GM19043 (cell line): ENCODE measurements at regions not wholly inside any gene's neighbourhood (a gene's known extent, or its start where the extent isn't known, plus 50 kb on each side); places are given as distances from the start of the nearest gene placed in this dataset.

ENCODE experiments used
- ATAC-seq: cut with Tn5 transposase; IDR thresholded peaks from one replicate; pipeline ENCODE4 v1.9.1; 2021; ENCODE audit warnings: low read depth; ENCODE audit not compliant: unreplicated experiment

DNA sequence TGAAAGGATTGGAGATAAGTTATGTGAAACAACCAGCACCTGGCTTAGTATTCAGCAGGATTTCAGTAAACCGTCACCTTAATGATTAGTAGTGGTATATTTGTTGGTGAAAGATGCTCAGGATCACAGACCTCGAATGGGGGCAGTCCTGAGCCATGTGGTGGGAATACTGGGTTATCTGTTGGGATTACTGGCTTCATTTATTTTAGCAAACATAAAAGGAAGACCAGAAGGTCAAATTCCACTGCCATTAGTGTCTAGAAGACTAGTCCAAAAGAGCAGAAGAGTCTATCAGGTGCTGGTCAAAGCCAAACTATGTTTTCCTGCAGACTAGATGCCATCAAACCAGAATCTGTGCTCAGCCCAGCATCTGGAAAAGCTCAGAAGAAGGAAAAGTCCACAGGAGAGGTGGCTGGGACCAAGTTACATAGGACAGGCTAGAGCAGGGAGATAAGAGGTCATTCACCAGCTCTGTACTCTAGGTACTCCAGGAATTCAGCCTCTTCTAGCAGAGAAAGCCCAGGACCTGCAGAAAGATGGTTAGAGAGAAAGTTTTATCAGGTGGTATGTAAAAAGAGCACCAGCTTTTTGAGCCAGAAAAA, 343.4 kb downstream of the PLPP3 start:
- ATAC-seq: no peak

DNA sequence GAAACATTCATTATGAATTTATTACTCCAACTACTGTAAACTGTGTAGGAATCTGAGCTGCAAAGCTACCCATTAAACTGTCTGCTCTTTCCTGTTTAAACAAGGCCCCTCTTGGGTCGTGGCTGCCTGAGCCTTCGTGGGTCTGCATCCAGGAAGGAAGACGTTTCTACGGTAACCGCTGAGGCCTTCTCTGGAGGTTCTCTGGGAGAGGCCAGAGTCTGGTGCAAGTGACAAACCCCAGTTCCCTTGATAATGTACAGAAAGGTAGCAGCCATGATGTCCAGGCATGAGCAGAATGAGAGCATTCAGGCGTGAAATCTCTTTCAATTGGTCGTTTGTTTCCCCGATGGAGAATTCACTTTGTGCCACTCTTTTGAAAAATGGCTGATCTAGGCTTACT, 350.2 kb downstream of the PLPP3 start:
- ATAC-seq: no peak

DNA sequence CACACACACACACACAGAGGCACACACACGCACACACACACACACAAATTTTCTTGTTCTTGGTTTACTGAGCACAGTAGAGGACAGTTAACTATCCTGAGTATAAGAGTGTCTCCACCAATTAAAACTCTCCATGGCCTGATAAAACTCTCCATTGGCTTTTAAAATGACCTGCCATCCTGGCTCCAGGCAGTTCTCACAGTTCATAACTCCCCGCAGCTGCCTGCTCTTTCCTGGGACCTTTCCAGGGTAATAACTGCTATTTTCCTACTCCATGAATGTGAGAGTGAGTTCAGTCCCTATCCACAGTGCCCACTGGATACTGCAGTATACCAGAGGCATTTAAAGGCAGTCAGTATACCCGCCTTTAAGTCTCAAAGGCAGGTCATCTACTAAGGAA, 351.5 kb downstream of the PLPP3 start:
- ATAC-seq: no peak

DNA sequence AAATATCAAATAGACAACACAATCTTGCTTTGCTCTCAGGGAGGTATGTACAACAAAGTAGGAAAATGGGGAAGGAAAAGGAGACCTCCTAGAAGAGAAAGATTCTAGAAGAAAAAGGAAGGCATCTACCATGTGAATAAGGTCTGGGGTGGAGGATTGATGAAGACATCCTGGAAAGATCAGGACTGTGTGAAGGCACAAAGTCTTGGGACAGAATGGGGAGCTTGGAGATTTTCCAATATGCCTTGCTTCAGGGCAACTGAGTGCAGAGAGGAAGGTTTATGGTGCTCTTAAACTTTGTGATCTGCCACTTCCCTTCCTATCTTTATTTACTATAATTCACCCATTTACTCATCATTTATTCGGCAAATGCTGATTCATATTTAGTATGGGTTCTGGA, 352.0 kb downstream of the PLPP3 start:
- ATAC-seq: no peak

DNA sequence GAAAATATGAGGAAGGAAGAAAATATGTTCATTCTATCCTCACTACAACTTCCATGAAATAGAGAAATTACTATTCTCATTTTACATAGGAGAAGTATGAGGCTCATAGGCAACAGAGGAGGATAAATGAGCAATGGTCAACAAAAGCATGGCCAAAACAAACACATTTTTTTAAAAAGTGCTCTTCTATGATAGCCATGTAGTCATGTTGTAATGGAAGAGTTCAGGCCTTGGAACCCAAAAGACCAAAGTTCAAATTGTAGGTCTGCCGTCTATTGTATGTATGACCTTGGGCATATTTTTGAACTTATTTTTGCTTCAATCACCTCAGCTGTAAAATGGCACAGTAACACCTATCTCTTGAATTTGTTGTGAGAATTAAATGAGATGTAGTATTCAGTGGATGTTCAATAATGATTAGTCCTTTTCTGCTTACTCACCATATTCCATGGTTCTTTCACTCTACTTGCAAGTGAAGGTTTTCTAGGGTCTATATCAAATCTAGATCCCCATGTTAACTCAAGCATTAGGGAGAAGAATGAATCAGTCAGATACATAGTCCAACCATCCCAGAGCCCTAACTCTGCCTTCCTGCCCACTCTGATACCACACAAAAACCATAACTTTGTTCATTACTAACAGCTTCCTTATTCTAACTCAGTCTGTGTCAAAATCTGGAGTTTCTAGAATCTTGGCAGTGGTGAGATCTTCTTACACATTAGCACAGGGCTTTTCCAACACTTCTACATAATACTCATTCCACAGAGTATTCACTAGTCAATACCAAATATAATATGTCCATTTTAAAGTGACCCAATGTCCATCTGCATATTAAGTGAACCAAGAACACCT, 353.2 kb downstream of the PLPP3 start:
- no peak for ATAC-seq

DNA sequence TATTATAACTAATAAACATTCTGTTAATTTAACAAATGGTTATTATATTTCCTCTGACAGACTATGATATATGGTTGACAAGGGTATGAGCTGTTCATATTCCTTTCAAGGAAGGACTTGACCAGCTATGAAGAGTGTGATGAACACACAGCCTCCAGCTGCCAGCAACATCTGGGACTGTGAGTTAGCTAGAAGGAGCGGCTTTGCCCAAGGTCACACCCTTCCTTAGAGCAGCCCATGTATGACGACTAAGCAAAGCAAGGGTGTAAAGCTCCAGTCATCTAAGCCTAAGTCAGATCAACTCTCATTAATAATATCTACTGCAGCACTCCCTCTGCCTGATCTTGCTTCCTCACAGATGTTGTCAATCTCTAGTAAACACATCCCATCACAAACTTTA, 355.4 kb downstream of the PLPP3 start:
- no peak for ATAC-seq

DNA sequence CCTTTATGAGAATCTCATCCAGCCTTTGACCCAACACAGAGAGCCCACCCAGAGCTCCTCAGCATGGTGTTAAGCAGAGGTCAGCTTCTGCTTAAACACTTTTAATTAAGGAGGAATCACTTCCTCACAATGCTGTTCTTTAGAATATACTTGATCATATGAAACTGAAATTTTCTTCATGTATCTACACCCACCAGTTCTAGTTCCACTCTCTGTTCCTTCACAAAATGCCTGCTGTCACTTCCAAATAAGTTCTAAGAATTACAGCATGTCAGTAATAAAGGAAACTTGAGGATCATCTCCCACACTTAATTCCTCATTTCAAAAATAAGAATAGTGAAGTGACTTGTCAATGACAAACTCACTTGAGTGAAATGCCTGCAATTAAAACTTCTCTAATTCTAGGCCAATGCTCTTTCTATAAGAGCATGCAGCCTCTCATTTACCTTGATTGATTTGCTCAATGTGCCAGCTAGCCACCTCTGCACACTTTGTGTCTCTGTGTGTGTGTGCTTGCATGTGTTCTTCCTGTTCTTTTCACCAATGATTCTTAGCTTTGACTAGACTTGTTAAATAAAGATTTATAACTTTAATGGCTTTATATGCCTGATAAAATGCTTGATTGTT, 356.3 kb downstream of the PLPP3 start:
- no peak for ATAC-seq

DNA sequence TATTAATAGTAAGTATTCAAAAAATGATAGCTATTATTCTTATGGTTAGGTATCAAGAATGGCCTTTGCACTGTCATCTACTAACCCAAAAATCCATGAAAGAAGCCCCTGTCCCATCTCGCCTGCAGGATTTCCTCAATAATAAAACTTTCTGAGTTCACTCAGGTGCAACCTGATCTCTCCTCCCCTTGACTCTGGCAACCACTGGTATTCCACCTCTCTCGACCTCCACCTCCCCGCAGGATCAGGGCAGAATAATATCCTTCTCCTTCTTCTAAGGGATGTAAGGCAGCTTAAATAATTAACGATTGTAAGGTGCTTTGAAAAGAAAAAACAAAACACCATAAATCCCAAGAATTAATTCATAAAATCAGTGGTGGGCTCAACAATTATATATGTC, 359.3 kb downstream of the PLPP3 start:
- no peak for ATAC-seq

DNA sequence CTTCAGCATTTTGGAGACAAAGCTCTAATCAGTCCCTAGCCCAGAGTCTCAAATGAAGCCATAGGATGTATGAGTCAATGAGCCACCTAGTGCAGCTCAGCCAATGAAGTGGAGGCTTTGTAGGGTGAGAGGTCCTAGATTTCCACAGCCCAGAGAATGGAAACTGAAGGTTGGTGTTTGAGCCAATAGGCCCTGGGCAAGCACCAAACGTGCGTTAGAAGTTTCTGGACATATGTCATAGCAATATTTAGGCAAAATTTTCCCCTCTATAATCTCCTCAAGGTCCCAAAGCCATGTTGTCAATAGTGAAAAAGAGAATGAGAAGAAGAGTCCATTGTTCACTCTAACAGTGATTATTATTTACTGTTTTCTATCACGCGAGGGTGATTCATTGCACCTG, 361.3 kb downstream of the PLPP3 start:
- ATAC-seq: no peak

DNA sequence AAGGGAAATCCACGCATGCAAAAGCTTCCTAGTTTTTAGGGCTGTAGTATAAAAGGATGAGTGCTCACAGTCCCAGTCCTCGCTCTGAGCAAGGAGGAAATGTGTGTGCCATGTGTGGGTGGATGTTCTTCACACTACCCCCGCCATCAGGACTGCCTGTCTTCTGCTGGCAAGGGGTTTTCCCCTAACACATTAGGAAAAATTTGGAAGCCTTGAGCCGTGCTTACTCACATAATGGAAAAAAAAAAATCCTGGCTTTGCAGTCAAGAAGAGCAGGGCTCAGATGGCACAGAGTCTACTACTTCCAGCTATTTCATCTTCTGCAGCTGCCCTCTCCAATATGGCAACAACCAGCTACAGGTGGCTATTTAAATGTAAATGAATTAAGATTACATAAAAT, 363.1 kb downstream of the PLPP3 start:
- no peak for ATAC-seq

DNA sequence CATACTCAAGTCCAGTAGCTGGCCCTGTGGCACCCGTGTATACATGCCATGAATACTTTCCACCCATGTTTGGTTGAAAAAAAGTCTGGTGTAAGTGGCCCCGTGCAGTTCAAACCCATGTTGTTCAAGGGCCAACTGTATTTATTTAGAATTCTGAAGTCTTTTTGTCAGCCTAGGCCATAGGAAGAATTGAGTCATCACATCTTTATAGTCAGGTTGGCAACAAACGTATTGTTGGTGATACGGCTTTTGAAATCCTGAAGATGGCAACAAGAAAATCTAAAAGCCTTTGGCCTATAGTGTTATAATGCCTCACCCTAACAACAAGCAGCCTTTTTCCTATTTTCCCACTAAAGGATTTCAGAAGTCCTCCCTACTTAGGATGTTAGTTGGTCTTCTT, 363.6 kb downstream of the PLPP3 start:
- no peak for ATAC-seq

DNA sequence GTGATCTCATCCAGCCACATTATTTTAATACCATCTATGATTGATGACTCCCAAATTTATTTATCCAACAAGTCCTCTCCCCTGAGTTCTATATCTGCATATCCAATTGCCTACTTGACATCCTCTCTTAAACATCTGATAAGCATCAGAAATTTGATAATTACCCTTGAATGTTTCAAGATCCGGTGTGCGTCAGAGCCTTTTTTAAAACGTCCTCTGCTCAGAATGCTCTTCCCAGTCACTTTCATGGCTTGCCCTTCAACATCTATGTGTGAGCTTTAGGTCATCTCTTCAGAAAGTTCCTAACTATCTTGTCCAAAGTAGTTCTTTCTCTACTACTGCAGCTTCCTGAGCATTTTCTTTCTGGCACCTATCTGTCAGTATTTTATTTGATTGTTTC, 364.3 kb downstream of the PLPP3 start:
- no peak for ATAC-seq

DNA sequence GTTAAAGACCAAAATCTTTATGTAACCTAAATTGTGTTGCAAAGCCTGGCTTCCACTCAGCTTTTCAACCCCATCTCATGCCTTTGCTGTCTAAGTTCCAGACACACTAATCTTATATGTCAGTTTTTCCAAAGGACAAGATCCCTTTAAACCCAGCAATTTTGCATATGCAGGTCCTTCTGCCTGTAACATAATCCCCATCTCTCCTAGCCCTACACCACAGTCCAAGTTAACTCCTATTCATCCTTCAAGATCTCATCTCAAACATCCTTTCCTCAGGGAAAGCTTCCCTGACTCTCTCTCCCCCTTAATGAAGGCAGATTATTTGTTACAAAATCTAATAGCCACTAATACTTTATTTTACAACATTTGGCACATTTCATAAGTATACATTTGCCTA, 366.3 kb downstream of the PLPP3 start:
- ATAC-seq: no peak

DNA sequence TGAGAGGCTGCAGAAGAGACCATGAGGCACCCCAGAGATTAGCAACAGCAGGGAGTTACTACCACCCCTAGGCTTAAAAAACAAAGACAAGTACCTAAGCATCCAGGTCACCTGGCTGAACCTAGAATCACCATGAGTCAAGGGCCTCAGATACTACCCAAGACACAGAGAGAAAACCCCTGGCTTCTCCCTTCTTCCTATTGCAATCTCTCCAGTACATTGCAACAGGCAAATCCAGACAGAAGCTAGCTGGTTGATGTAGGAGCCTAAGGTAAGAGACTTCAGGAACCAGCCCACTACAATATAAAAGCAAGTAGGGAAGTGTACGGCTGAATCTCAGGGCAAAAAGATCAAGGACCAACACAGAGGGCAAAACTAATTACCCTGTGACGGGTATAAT, 367.2 kb downstream of the PLPP3 start:
- no peak for ATAC-seq

DNA sequence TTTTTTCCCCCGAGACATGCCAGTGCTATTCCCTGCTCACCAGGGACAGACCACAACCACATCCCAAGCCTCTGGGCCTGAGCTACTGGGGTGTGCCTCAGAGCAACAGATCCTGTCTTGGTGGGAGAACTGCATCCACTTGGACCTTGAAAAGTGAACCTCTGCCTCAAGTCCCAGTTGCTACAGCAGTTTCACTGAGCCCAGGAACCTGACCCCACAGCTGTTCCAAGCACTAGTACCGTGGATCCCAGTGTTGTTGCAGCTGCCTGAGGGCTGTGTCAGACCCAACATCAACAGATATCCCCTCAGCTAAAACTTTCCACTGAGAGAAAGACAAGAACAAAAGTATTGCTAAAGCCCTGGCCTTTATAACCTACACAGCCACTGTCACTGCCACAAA, 373.0 kb downstream of the PLPP3 start:
- no peak for ATAC-seq

DNA sequence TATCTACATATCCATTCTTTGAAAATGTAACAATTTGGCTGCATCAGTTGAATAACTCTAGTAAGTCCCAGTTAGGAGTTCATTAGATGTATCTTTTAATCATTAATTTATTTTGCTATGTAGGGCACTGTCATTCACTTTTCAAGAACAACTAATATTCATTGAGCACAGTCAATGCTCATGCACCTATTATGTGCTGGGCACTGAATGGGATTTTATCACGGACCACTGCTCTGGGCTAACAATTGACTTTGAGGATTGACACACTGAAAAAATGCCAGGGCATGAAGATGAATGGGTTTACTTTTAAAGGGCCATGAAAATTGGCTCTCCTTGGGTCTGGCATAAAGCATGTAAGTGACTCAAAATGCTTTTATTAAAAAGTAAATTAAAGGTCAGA, 375.2 kb downstream of the PLPP3 start:
- no peak for ATAC-seq

DNA sequence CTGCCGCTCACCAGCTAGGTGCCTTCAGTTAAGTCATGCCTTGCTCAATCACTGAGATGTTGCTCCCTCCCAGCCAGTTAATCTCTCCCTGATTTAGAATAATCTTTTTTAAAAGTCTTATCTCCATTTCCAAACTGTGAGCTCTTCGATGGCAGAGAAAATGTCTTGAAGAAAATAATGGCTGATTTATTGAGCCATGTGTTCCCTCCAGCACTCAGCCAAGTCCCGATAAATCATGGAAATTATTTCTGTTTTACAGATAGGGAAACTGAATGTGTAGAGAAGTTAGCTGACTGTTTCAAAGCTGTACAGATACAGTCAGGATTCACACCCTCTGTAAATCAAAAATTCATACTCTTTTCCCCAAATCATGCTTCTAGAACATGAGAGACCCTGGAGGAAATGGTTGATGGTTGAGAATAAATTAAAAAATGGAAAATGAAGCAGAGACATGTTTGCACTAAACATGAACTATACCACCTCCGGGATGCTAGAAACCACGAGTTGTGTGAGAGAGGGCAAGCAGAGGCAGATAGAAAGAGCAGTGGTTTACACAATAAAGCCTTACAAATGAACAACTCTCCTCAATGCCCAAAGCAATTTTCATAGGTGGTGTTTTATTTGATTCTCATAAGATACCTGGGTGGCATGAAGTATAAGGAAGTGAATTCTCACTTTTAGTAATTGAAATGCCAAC, 376.4 kb downstream of the PLPP3 start:
- ATAC-seq: no peak

DNA sequence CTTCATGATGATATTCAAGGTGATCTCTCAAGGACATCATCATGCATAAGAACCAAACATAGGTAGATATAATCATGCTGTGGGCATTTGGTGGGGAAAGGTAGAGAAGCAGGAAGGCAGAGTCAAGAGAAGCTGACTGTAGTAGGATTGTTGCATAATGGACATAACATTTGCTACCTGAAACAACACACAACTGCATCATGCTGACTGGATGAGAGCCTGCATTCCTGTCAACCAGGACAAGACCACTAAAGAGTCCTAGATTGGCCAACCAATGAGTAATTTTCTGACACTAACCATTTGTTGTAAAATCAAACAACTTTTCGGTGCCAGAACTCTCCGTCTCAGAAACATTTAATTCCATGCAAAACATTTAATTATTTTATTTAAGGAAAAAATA, 377.2 kb downstream of the PLPP3 start:
- no peak for ATAC-seq

DNA sequence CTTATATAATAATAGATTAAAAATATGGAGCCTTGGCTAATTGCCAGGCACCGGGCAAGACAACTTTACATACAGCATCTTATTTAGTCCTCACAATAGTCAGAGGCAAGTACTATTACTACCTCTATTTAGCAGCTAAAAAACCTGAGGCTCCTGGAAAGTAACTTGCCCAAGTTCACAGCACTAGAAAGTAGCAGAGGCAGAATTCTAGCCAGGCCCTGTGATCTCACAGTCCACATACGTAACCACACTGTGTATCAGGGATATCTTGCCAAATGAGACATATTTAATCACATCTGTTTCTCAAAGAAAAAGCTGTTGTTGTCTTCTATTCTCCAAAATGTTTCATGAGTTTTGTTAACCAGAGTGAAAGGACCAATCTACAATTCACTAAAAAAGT, 378.5 kb downstream of the PLPP3 start:
- no peak for ATAC-seq

DNA sequence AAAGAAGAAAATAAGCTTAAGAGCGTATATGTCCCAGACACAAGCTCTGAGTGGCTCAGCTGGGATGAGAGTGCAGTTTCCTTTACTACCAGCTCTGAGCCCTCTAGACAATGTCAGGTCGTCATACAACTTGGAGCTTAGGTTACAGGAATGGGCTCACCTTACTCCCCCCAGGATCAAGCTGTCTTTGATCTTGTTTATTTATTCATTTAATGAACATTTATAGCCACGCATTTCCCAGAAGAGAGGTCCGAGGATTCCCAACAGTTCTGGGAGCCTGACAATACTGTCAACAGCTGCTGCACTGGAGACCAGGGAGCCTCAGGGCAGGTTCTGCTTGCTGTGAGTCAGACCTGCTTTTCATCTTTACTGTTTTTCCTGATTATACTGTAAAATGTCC, 378.9 kb downstream of the PLPP3 start:
- no peak for ATAC-seq

DNA sequence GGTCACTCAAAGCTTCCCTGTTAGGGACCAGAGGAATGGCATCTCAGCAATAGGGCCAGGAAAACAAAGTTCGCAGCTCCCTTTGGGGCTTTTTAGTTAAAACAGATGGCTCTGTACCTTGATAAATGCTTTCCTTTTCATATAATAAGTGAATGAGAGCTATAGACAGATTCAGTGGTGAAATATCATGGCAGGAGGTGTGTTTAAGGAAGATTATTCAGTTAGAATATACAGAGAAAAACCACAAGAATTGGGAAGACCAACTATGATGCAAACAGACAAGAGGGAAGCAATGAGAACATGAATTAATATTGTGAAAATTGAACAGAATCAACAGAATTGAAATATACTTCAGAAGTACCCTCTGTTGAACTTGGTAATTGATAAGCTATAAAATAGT, 379.4 kb downstream of the PLPP3 start:
- no peak for ATAC-seq
